ENCODE measurements at regions not wholly inside any gene's neighbourhood (a gene's known extent, or its start where the extent isn't known, plus 50 kb on each side); places are given as distances from the start of the nearest gene placed in this dataset.

- no peak for DNase-seq
These were observed 165.4 kb upstream of the FOXQ1 start for GRCh38 chr6:1146500-1146899.

GRCh38 chr6:1145768-1146218 lies 166.1 kb upstream of the FOXQ1 start:
- no peak for DNase-seq

DNA sequence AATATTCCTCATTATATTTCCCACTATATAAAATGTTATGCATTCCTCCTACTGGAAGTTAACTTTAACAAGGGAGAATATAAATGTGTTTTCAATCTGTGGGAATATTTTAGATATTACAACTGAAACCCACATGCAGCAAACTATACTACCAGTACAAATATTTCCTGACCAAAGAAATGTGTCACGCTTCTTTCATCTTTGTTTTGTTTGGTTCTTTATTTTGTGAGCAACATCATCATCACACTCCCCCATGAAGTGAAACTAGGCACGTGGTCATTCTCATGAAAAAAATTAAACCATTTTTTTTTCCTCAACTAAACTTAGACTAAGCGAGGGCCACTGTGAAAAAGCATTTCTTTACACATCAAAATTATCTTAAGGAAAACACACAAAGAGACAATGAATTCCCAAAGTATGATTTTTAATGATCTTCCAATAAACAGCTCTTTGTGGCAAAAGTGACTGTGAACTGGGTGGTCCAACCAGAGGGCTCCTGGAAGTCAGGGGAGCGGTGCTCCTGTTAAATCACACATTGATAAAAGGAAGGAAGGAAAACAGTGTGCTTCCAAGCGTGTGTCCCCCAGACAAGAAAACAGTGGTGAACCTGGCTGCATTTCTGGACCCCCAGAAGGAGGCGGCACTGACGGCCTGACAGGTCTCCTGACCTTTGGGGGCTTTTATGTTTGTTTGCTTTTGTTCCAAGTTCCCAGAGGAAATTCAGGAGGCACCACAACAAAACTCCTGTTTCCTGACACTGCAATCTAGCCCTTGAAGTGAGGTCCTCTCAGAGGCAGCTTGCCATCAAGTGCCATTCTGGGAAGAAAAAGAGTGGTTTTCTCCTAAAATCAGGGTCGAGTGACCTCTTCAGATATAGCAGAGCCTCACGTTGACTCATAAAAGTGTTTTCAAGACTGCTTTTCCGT lies 166.8 kb upstream of the FOXQ1 start:
- peak; percentile 90 for DNase-seq

DNA sequence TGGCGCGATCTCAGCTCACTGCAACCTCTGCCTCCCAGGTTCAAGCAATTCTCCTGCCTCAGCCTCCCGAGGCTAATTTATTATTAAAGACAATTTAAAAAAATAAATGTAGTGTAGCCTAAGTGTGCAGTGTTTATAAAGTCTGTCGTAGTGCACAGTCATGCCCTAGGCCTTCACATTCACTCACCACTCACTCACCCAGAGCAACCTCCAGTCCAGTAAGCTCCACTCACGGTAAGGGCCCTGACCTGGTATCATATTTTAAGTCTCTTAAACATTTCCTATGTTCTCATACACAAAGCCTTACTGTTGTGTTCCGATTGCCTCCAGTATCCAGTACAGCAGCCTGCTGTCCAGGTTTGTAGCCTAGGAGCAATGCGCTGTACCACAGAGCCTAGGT lies 168.2 kb upstream of the FOXQ1 start:
- peak; percentile 61 for DNase-seq

GRCh38 chr6:1139155-1139890 lies 172.6 kb upstream of the FOXQ1 start:
- no peak for DNase-seq

DNA sequence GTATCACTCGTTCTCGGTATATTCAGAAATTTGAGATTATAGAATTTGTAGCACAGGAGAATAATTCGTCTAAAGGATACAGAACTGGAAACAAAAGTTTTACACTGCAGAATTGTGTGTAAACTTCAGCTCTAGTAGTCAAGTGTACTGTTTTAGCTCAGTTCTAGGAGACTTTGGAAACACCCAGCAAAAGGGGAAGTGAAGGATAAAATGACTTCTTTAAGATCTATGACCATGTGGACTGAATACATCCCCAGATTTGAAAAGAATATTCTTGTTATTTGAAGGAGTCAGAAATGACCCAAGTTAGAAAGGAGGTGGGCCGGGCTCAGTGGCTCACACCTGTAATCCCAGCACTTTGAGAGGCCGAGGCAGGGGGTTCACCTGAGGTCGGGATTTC lies 174.0 kb upstream of the FOXQ1 start:
- no peak for DNase-seq

GRCh38 chr6:1136827-1137226 lies 175.1 kb upstream of the FOXQ1 start:
- no peak for DNase-seq

DNA sequence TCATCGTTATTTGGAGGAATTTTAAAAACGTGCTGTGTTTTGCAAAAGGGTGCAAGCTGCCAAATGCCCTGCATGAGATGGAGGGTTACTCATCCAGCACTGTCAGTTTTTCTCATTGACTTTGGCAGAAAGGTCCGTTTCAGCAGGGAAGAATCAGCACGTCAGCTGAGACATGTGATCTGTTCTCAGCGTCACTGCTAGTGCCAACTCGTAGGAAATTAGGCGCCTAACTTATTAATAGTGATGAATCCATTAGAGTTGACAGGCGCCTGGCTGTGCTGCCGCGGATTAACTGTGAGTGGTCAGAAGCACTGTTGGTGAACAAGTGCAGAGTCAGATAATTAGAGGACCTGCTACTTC lies 175.5 kb upstream of the FOXQ1 start:
- peak; percentile 60 for DNase-seq

DNA sequence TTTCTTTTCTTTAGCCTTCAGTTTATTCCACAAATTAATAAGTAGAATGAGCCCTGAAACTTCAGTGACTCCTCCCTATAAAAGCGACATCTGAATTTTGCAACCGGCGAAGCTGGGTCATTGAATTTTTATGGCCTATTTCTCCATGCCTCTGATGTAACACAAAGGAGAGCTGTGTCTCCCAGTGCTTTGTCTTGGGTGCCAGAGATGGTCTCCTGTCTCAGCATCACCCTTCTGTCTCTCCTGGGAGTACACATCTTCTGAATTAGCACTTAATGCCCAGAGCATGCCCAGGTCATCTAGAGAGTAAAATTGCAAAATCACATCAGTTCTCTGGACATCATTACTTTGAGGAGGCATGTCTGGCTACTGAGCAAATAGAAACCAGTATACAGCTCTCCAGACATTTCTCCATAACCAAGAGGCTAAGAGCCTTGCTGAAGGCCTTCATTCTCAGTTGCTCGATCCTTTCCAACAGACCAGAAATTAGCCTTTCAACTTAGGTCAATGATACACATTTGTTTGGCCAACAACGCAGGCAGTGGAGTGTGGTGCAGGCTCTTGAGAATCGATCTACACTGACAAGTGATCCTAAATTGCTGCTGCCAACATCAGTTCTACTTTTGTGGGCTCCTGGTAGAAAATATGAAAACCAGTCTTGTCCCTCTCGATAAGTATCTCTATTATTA lies 176.0 kb upstream of the FOXQ1 start:
- DNase-seq: no peak

- peak; percentile 93 for DNase-seq
These were observed 180.4 kb upstream of the FOXQ1 start for GRCh38 chr6:1131285-1132079.

DNA sequence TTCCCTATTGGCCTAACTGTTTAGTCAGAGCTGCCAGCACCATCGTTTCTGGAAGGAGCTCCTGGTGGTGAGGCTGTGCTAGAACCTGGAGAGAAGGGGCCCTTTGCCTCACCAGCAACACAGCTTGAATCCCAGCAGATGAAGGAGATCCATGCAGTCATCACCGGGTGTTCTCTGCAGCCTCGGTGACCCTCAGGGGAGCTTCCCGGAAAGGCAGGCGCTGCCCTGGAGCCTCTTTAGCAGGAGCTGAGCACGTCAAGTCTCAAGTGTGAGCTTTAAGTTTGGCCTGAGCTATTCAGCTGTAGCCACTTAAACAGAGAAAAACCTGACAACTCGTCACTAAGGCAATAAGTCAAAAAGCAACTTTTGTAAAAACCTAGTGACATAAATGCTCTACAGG lies 181.2 kb upstream of the FOXQ1 start:
- no peak for DNase-seq

GRCh38 chr6:1129131-1129530 lies 182.8 kb upstream of the FOXQ1 start:
- DNase-seq: peak; percentile 92

GRCh38 chr6:1127597-1128288 lies 184.2 kb upstream of the FOXQ1 start:
- no peak for DNase-seq

GRCh38 chr6:1127129-1127528 lies 184.8 kb upstream of the FOXQ1 start:
- DNase-seq: no peak

DNA sequence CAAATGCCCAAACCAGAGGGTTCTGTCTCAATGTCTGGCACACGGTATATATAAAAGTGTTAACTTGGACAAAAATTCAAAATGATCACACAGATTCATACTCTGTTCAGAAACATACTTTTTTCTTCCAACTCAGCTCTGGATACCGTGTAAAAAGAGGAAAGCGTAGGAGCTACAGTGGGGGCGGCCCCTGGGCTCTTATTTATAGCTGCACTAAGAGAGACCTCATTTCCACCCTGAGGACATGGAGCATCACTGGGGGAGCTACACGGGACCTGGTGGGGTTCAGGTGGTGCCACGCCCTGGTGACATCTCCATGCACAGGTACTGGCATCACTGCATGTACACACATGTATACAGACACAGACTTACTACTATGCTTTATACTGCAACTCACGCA lies 185.9 kb upstream of the FOXQ1 start:
- no peak for DNase-seq

GRCh38 chr6:1125297-1125696 lies 186.6 kb upstream of the FOXQ1 start:
- no peak for DNase-seq

DNA sequence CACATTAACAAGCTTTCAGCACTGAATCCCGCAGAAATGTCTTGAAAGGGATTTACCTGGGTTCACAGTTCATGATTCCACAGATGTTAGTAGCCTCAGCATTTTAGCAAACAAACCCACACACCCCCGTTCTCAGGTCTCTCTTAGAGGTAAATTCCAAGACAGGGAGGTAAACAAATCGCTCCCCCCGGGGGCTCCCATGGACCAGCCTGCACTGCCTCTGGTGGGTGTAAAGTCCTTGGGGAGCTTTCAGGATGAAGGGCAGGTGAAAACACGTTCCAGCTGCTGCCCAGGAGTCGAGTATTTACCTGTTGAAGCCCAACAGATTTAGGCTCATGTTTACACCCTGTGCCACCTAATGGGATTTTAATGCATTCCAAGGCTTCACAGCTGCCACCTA lies 187.0 kb upstream of the FOXQ1 start:
- DNase-seq: no peak

GRCh38 chr6:1123386-1124375 lies 188.2 kb upstream of the FOXQ1 start:
- no peak for DNase-seq

DNA sequence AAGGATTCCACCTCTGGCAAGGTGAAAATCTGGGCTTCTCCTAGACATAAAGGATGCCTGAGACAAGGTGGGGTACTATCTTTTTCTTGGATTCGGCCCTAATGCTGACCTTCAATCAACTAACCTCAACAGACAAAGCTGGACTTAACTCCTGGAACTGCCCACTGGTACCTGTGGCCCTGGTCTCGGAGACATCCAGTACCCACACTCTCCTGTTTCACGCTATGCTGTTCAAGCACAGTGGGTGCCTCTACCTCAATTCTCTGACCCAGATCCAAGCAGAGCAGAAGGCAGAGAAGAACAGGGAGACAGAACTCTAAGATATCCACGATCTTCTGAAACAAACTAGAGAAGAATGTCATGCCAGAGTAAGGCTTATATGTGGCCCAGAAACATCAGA lies 189.8 kb upstream of the FOXQ1 start:
- no peak for DNase-seq

DNA sequence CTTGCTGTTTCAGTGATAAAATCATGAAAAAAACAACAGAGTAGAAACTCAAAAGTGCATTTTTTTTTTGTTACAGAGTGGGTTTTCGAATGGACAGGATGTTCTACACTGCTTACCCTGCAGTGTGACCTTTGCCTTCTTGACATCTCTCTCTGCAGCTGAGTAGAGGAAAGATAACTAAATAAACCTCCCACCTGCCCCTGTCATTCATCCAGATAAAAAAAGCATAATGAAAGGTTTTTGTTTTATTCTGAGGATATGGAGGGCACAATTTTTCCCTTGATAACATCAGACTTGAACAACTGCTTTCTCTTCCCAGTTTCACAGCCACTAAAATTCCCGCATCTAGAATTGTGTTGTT lies 193.6 kb upstream of the FOXQ1 start:
- DNase-seq: no peak

All from fibroblast of skin of abdomen (primary cell).